SW 1271 (cell line): ENCODE measurements at regions not wholly inside any gene's neighbourhood (a gene's known extent, or its start where the extent isn't known, plus 50 kb on each side); places are given as distances from the start of the nearest gene placed in this dataset.

ENCODE experiments used
- DNase-seq, 2 experiments: peaks; one replicate each; lab custom pipeline; 2025; lab: John Stamatoyannopoulos, UW

DNA sequence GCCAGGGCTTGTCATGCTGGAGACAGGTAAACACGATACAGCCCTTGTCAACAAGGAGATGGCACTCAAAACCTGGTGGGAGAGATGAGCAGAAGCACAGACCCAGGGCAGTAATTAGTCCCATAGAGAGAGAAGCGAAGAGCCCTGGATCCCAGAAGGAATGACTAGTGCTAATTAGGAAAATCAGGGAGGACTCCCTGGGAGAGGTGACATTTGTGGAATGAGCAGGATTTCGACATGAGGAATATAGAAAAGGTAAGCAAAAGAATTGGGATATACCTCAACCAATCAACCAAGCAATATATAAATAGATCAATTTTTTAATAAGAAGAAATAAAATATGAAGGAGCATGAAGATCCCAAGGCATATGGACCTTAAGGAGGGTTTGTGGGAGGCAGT, 98.5 kb upstream of the GJB5 start:
- no peak for DNase-seq

DNA sequence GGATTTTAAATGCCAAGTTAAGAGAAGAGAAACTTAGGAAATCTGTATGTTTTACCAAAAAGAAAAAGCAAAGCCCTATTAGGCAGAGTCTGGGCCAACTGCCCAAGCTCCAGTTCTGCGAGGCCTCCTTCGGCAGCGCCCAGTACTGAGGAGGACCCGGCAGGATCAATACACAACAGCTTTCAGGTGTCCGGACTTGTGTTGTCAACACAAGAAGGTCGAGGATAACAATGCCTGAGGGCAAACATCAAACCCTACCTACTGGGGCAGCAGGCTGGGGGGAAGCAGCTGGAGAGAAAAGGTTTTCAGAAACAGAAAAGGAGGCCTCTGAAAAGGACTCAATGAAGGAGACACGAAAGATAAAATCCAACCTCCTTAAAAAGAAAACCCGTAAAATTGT, 98.1 kb upstream of the GJB5 start:
- no peak for DNase-seq

DNA sequence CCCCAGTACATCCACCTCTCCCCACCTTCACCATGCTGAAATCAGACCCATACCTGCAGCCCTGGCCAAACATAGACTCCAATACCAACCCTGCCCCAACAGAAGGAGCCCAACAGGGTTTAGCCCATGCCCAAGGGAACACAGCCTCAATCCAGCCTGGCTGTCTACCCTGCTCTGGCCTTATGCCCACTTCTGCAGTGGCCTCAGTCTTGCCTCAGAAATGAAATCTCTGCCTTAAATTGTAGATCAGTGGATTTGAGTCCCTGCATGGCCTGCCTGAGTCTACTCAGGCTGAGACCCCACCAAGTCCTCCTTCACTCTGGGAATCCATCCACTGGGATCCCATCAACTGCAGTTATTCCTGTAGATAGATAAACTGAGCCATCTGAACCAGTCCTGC, 97.6 kb upstream of the GJB5 start:
- no peak for DNase-seq

DNA sequence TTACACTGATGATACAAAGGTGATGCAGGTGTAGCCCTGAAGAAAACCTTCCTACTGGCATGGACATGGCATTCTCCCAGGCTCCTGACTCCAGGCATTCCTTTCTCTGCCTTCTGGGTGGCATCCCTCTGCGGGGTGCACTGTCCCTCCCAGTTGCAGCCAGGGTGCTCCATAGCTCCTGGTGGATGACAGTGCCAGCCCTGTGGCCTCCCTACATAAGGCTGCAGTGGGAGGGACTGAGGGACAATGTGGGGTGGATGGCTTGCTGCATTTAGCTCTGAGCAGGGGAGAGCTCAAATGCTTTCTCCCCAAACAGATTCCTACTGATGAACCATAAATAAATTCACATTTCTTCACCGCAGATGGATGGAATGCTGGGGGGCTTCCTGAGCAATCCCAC, 97.0 kb upstream of the GJB5 start:
- DNase-seq: no peak

DNA sequence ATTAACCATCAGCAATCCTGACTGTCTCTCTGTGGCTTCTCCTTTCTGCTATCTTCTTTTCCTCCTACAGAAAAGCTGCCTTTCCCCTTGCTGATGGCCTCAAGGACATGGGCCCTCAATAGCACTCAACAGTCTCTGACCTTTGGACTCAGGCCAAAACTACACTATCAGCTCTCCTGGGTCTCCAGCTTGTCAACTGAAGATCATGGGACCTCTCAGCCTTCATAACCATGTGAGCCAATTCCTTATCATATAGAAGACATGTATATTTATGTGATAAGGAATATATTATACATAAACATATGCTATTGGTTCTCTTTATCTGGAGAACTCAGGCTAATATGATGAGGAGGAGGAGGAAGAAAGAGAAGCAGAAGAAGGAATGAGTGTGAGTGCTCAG, 91.8 kb upstream of the GJB5 start:
- DNase-seq: no peak

DNA sequence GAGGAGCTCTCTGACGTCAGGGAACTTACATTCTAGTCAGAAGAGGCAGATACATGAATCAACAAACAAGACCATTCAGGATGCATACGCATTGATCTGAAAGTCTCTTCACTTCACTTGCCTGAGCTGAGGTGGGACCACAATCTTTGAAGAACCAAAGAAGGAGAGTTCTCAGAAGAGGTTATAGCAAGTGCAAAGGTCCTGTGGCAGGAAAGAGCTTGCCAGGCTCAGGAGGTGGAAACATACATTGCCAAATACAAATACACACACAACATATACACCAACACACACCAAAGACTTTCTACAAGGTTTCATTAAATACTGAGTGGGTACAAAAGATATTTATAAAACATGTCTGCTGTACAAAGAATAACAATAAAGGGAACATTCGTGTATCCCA, 86.8 kb upstream of the GJB5 start:
- no peak for DNase-seq

DNA sequence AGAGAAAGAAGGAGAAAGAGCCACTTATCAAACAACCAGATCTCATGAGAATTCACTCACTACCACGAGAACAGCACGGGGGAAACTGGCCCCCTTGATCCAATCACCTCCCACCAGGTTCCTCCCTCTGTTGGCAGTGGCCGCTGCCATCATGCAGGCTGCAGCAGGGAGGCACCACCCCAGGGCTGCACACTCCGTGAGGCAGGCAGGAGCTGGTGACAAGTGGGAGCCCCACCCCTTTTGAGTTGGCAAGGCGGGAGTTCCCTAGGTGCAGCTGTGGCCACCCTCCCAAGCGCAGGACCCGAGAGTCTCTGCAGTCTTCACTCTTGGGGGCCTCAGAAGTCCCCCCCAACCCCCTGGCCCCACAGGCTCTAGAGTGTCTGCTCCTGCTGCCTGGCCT, 83.9 kb upstream of the GJB5 start:
- no peak for DNase-seq

DNA sequence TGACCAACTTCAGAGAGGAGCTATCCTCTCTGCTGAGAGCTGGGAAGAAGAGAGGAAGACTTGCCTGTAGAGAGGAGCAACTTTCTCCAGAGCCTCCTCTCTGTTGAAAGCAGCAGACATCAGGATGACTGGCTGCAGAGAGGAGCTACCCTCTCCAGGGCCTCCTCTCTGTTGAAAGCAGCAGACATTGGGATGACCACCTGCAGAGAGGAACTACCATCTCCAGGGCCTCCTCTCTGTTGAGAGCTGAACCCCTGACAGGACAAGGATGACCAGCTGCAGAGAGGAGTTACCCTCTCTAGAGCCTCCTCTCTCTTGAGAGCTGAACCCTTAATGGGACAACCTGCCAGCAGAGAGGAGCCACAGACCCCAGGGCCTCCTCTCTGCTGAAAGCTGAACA, 83.0 kb upstream of the GJB5 start:
- DNase-seq: no peak

DNA sequence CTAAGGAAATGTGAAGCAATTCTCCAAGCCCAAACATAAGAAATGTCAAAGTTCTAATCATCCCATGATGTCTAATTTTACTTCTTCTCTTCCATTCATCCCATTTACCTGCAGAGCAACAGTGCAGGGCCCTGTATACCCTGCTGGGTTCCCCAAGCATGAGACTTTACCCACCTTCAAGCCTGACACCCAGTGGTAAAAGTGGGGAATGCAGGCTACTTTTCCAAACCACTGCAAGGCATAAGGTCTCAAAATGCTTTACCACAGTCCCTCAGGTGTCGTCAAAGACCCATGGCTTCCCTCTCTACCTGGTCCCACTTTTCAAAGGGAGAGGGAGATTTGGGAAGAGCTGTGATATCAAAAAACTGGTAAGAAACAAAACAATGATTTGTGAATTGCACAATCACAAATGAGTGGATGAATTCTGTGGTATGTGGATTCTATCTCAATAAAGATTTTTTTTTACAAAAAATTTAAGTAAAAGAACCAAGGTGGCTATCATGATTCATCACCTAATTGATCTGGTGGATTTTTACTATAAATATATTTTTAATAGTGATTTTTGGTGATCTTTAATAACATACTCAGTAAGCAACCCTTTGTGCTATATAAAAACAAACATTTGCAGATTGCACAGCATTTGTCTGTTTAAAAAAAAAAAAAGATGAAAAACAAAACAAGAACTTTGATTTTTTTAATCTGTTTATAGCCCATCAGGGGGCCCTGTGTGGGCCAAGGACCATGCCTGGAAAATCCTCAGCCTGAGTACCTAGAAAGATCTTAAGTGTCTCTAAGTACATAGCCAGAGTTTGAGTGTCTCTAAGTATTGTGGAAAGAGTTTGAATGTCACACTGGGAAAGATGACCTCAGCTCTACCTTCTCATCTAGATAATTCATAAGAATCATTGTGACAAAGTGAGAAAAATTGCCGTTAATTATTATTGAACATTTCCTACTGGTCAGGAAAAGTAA, 73.1 kb upstream of the GJB5 start:
- peak in 1 of 2 experiments; percentile 3 for DNase-seq

DNA sequence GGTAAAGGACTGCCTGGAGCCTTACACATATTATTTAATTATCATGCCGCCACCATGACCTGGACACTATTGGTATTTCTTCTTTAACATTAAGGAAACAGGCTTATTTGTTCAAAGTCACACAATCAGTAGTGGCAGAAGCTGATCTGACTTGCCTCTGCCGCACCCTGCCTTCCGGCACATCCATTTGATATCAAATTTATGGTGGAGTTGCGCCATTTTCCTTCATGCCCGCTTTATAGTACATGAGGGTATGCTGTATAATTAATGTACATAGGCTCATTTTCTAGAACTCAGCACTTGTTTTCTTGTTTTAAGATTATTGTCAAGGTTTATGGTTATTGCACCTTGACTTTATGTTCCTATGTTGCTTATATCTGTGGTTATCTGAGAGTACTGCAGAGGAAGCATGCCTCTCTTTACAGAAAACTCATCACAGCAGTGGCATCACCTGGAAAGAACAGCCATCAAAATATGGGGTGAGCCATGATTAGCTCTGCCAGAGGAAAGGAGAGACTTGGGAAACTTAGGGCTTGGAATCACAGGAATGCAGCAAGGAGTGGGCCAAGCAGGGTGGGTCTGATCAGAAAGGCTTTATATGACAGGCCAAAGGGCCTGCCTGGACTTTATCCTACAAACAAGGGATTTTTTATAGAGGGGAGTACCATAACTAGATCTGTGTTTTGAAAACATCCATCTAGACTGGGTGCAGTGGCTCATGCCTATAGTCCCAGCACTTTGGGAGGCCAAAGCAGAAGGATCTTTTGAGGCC, 72.2 kb upstream of the GJB5 start:
- DNase-seq: no peak

DNA sequence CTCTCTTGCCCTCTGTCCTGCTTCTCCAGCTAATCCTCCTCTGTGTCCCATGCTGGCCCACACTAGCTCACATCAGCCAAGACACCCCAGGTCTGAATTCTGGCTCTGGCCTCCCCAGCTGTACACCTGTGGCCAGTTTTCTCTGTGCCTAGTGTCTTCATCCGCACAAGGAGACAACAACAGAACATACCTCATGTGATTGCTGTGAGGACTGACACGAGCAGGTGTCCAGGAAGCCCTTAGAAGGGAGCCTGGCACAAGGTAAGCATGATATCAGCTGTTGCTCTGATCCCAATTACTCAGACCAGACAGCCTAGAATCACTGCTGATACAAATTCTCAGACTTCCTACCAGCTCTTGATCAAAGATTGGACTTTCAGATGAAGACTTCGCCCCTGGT, 71.2 kb upstream of the GJB5 start:
- no peak for DNase-seq

DNA sequence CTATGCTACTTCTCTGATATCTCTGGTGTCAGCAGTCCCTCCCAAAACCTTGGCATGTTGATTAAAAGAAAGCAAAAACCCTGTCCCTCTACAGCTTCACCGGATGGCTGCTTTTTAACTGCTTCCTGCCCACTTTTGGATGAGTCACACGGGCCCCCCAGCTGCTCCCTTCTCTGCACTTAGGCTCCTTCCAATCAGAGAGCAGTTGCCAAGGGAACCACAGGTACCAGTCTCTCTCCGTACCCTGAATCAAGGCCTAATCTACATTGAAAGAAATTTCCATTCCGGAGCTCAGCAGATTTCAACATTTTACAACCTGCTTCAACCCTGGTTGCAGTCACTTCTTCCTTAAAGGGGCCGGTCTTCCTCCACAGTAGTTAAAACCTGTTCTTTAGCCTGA, 70.6 kb upstream of the GJB5 start:
- DNase-seq: no peak

DNA sequence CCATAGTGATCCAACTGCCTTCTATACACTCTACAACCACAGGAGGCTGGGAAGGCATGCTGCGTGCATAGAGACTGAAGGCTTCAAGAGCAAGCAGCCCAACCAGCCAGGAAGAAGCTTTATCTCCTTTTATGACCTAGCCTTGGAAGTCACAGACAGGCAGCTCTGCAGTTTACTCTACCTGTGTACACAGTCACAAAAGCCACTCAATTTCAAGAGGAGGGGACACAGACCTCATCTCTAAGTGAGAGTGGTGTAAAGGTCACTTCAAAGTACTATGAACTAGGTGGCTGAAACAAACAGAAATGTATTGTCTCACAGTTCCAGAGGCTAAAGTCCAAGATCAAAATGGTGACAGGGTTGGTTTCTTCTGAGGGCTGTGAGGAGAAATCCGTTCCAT, 69.6 kb upstream of the GJB5 start:
- no peak for DNase-seq

DNA sequence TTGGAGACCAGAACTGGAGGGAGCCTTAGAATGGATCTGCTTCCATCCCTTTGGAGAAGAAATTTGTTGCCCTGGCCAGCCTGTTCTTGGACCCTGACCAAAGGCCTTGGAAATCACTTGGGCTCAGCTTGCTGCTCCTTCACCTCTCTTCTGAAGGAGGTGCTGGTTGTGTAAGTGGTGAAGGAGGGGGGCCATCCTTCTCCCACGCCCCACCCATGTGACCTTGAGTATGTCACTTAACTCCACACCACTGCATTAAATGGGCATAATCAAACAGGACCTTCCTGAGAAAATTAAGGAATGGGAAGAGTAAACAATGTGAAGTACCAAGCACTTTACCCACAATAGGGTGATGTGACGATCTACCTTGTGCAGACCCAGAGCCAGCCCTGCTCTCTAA, 68.3 kb upstream of the GJB5 start:
- no peak for DNase-seq

DNA sequence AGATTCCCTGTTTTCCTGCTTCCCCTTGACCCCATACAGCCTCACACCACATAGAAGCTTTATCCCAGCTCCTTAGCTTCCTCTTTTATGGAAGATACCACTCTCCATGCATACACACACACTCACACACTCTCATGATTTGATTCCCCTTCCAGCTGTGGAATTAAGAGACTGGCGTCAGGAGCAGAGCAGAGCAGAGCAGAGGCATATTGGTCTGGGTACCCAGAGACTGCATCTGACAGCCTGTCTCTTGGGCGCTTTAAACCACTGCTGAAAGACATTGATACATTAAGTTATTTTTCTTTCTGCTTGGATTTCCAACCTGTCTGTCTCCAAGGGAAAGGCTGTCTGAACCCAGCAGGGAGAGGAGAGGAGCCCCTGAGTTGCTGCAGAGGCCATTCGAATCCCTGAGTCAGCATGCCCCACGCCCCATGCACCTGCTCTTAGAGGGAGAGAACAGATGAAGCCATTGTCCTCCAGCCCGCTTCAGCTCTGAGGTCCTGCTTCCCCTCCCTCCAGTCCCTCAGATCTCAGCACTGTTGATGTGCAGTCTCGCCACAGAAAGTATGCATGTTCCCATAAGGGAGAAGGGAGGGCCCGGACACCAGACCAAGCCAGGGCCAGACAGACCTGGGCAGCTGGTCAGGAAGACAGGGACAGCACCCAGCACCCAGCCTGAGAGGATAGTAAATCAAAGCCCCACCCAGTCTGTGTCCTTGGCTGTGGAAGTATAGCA, 66.7 kb upstream of the GJB5 start:
- DNase-seq: no peak

DNA sequence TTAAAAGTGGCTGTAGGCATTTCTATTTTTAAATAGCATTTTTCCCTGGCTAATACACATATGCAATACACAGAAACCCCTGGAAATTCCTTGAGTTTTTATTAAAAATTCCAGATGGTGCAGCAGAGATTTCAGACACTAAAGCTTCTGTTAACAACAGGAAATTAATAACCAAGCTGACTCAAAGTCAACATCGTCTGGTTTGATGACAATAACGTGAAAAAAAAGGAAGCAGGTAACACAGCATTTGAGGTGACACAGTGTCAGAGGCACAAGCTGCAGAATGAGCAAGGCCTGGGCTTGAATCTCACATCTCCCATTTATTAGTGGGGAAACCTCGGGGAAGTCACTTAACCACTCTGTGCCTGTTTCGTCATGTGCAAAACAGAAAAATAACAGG, 64.6 kb upstream of the GJB5 start:
- no peak for DNase-seq

DNA sequence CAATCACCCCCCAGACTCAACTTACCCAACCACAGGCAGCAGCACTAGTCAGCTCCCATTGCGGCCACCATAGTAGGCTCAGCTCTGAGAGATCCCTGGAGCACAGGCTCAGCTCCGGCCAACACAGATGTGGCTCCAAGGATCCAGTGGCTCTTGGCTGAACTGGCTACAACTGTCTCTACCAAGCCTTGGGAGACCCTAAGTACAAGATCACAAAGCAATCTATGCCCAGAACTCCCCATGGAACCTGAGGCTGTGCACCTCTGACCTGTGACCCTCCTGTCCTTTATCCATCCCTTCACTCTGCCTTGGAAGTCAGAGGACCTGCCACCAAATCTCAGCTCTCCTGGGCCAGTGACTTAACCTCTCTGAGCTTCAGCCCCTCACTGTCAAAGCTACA, 61.8 kb upstream of the GJB5 start:
- DNase-seq: no peak

DNA sequence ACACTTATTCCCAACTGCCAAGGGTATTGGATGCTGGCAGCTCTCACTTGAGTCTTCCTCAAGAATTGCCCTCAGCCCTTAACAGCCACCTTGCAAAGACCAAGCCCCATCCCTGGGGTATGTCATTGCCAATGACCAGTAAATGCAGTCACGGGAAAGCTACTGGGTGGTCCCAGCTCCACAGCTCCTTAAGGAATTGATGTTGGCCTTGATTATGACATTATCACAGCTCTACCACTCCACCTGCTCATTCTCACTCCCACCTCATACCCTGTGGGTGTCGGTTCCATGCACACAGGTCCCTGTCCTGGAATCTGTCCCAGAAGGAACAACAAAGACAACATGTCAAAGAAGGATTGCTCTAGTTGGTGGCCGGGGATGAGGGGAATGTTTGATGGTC, 60.5 kb upstream of the GJB5 start:
- DNase-seq: no peak

DNA sequence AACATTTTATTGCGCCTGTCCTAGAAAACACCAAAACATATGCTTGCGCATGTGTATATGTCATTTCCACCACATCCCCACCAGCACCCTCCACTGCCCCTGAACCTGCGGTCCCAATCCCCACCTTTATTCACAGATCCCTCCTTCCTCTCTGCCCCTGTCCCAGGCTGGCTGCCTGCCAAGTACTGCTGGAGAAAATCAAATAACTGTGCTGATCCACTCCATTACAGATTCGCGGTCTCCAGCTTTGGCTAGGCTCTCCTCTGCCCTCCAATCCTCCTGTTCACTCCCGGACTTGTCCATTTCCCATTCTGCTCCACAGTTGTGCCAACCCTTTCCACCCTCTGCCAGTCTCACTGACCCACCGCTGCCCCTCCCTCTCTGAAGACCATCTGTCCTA, 59.3 kb upstream of the GJB5 start:
- no peak for DNase-seq

DNA sequence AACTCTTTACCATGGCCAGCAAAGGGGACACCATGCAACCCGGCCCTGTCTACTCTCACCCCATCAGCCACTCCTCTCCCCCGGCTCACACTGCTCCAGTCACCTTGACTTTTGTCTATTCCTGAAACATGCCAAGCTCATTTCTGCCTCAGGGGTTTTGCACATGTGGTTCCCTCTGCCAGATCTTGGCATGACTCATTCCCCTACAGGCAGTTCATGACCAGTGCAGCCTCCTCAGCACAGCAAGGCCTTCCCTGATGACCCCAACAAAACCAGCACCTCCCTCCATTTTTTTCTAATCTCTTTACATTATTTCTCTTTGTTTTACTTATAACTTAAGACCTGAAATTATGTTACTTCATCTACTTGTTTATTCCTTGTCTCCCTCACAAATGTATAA, 58.6 kb upstream of the GJB5 start:
- DNase-seq: no peak

DNA sequence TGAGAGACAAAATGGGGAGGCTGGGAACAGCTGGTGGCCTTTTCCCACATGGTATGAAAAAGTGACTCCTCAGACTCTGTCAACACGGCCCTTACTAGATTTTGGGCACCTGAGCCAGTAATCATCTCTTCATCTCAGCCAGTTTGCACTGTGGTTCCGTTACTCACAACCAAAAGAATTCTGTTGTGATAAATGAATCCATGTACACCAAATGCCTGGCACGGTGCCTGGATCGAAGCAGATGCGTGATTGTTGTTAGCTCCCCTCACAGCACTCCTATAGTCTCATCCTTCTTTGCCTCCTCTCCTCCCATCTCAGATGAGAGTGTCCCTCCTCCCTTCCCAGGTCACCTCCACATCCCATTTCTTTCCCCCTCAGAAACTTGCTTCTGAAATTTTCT, 57.9 kb upstream of the GJB5 start:
- no peak for DNase-seq

DNA sequence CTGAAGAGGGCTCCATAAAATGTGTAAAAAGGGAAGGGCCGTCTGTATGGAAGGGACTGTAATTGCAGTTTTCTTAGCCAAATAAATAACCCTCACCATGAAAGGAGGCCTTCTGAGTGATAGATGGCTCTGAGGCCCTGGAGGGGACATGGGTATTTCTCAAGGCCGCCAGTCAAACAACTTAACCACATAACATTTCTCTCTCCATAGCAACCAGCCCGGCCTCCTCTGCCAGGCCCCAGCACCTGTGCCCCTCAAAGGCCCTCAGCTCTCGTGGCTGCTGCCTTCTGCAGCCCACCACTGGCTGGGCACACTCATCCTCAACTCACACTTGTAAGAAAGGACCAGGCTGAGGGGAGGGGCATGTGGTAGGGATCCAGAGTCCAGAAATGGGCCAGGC, 57.0 kb upstream of the GJB5 start:
- no peak for DNase-seq
